ENCODE measurements at regions not wholly inside any gene's neighbourhood (a gene's known extent, or its start where the extent isn't known, plus 50 kb on each side); places are given as distances from the start of the nearest gene placed in this dataset.

DNA sequence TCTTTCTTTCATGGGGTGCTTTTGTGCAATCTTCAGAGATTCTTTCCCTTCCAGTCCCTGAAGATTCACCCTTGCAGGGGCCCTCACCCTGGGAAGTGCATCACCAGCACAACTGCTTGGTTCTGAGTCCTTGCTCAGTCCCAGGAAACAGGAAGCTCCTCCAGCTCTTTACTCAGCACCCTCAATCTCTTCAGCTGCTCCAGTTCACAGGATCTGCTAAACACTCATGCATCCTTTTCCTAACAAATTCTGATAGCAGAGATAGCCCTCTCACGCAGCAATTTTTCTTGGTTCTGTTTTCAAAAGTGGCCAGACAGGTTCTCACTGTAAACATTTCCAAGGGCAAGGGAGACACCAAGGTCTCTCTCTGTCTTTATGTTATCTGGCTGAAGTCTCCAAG lies 823.1 kb downstream of the LIG4 start:
- H3K36me3 ChIP-seq (ENCODE audit: control insufficient read depth in 2 of 2, extremely low read depth in 1 of 2, insufficient read depth in 2 of 2, low read length in 2 of 2): no peaks in the 10 kb centered on the region
- H3K4me3 ChIP-seq (replicated peaks in 1 of 3; ENCODE audit: insufficient read depth in 1 of 3, low read depth in 1 of 3, low read length in 3 of 3): no peak overlapping the region
- no peaks in the 10 kb centered on the region for H3K9me3 ChIP-seq (replicated peaks; ENCODE audit: control insufficient read depth, insufficient read depth, low read length)
- no peak for DNase-seq (ENCODE audit: low read depth, low spot score)
- FAIRE-seq: peak; percentile 18
- ChIA-PET CTCF (interaction anchor here (1.3 to 2.5 kb wide), 2 partner anchors 15 to 258 kb away, joined by 3 to 6 read pairs; no protein-coding TSS in a partner anchor), POLR2A (no interaction called here)
- dilution Hi-C loops (cut with MboI; ENCODE audit: extremely low pct_ligation_motif_present, low sequenced_read_pairs) (no loop called here), intact Hi-C loops (cut with micrococcal nuclease) (no loop called here)
- H3K4me1 ChIP-seq (ENCODE audit: control insufficient read depth, extremely low read depth, insufficient read depth, low read length): no peaks in the 10 kb centered on the region
- H3K27me3 ChIP-seq (ENCODE audit: control insufficient read depth in 2 of 2, insufficient read depth in 2 of 2, low read length in 2 of 2): no peaks in the 10 kb centered on the region
- H3K9me1 ChIP-seq (replicated peaks; ENCODE audit: control insufficient read depth, extremely low read depth, insufficient read depth, low read length): no peaks in the 10 kb centered on the region
- no peak overlapping the region for H2AFZ ChIP-seq (ENCODE audit: low read depth, low read length)
- H3K9ac ChIP-seq (replicated peaks; ENCODE audit: extremely low read depth, insufficient read depth, low read length): no peak overlapping the region
- BruUV-seq (replicated peaks): no TSS peak
- H3K79me2 ChIP-seq (ENCODE audit: control insufficient read depth, insufficient read depth, low read length): no peaks in the 10 kb centered on the region
- TF ChIP-seq POLR2AphosphoS5 (IDR thresholded peaks at IDR 0.05; ENCODE audit: insufficient read depth, low read depth, low read length) (no peak), EZH2 (IDR thresholded peaks at IDR 0.05; ENCODE audit: borderline replicate concordance, low read depth, low read length, severe bottlenecking) (no peak), JUN (IDR thresholded peaks at IDR 0.05; ENCODE audit: borderline replicate concordance, insufficient read depth, insufficient read length, low read depth) (no peak), GATA2 (IDR thresholded peaks at IDR 0.05; ENCODE audit: insufficient read depth, insufficient read length, low read depth, low read length) (no peak), POLR2A (IDR thresholded peaks at IDR 0.05; ENCODE audit: low read depth, low read length) (no peak), FOS (IDR thresholded peaks at IDR 0.05; ENCODE audit: borderline replicate concordance, insufficient read depth, low read length) (no peak), MYC (IDR thresholded peaks at IDR 0.05; ENCODE audit: low read depth, low read length) (no peak), MAX (IDR thresholded peaks at IDR 0.05; ENCODE audit: insufficient read depth, insufficient read length) (no peak)
- TF ChIP-seq, protein P1, sequence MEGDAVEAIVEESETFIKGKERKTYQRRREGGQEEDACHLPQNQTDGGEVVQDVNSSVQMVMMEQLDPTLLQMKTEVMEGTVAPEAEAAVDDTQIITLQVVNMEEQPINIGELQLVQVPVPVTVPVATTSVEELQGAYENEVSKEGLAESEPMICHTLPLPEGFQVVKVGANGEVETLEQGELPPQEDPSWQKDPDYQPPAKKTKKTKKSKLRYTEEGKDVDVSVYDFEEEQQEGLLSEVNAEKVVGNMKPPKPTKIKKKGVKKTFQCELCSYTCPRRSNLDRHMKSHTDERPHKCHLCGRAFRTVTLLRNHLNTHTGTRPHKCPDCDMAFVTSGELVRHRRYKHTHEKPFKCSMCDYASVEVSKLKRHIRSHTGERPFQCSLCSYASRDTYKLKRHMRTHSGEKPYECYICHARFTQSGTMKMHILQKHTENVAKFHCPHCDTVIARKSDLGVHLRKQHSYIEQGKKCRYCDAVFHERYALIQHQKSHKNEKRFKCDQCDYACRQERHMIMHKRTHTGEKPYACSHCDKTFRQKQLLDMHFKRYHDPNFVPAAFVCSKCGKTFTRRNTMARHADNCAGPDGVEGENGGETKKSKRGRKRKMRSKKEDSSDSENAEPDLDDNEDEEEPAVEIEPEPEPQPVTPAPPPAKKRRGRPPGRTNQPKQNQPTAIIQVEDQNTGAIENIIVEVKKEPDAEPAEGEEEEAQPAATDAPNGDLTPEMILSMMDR (IDR thresholded peaks at IDR 0.05; ENCODE audit: extremely low read depth in 1 of 2, insufficient read depth in 1 of 2, low read depth in 1 of 2, low read length in 2 of 2): no peak
- no peak overlapping the region for H3K4me2 ChIP-seq (ENCODE audit: insufficient read depth, low read length)
- H3K27ac ChIP-seq (ENCODE audit: insufficient read depth, low read depth, low read length): no peak overlapping the region
- H4K20me1 ChIP-seq (replicated peaks; ENCODE audit: control insufficient read depth, extremely low read depth, insufficient read depth, low read length): no peaks in the 10 kb centered on the region
